Thyroid gland (tissue), 4 donors: ENCODE measurements at regions not wholly inside any gene's neighbourhood (a gene's known extent, or its start where the extent isn't known, plus 50 kb on each side); places are given as distances from the start of the nearest gene placed in this dataset.

Experiments
- POLR2A ChIP-seq, 2 donors: fragments of 450-650 bp; IDR thresholded peaks; one replicate each; pipeline ENCODE4 v1.6.1; 2017; ENCODE audit warnings: antibody characterized with exemption in 2 of 2, mild to moderate bottlenecking in 2 of 2, moderate library complexity in 1 of 2
- TF ChIP-seq, protein P1 (sequence below), 6 experiments: fragments of 200-600 bp in 3 of 6; fragments of 450-650 bp in 3 of 6; sonication (generic) in 3 of 6; IDR thresholded peaks; one replicate each; pipeline ENCODE4 v1.5.1; 2016 to 2019; ENCODE audit warnings: antibody characterized with exemption in 6 of 6, mild to moderate bottlenecking in 2 of 6, inconsistent platforms in 1 of 6, moderate library complexity in 1 of 6

DNA sequence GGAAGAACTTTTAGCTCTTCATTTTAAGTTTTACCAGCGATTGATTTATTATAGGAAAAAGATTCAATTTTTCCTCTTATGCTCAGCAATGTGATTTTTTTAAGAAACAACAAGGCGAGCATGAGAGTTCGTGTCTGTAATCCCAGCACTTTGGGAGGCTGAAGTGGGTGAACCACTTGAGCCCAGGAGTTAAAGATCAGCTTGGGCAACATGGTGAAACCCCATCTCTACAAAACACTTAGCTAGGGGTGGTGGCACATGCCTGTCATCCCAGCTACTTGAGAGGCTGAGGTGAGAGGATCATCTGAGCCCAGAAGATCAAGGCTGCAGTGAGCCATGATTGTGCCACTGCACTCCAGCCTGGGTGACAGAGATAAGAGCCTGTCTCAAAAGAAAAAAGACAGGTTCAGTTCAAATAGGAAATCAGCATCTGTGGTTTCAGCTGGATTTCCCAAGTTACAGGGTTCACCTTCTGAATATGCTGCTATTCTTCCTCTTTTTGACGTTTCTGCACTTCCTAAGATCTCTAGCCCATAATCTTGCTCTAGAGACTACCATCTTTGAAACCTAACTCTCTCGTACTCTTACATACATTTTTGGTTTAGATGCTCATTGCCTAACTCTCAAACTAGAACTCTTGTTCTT is 274.7 kb downstream of the SEC23A start:
- TF ChIP-seq, protein P1, sequence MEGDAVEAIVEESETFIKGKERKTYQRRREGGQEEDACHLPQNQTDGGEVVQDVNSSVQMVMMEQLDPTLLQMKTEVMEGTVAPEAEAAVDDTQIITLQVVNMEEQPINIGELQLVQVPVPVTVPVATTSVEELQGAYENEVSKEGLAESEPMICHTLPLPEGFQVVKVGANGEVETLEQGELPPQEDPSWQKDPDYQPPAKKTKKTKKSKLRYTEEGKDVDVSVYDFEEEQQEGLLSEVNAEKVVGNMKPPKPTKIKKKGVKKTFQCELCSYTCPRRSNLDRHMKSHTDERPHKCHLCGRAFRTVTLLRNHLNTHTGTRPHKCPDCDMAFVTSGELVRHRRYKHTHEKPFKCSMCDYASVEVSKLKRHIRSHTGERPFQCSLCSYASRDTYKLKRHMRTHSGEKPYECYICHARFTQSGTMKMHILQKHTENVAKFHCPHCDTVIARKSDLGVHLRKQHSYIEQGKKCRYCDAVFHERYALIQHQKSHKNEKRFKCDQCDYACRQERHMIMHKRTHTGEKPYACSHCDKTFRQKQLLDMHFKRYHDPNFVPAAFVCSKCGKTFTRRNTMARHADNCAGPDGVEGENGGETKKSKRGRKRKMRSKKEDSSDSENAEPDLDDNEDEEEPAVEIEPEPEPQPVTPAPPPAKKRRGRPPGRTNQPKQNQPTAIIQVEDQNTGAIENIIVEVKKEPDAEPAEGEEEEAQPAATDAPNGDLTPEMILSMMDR (IDR thresholded peaks at IDR 0.05), result no peak
- TF ChIP-seq POLR2A (IDR thresholded peaks at IDR 0.05), result no peak
